Neural progenitor cell (in vitro differentiated cells): ENCODE measurements at regions not wholly inside any gene's neighbourhood (a gene's known extent, or its start where the extent isn't known, plus 50 kb on each side); places are given as distances from the start of the nearest gene placed in this dataset.

ENCODE experiments used
- CTCF ChIP-seq: fragments of 200-600 bp; sonication (generic); IDR thresholded peaks from 2 replicates; pipeline ENCODE4 v1.5.1; 2017; ENCODE audit warnings: antibody characterized with exemption, mild to moderate bottlenecking
- EZH2 ChIP-seq: fragments of 200-600 bp; sonication (generic); IDR thresholded peaks from 2 replicates; pipeline ENCODE4 v1.6.1; 2017; ENCODE audit warnings: antibody characterized with exemption, mild to moderate bottlenecking, moderate library complexity

- TF ChIP-seq EZH2 (no peak), CTCF (no peak)
Measured at GRCh38 chr6:15912505-15913400, 216.1 kb upstream of the MYLIP start.
